GM12878 (cell line): ENCODE measurements at regions not wholly inside any gene's neighbourhood (a gene's known extent, or its start where the extent isn't known, plus 50 kb on each side); places are given as distances from the start of the nearest gene placed in this dataset.

Experiments used
- BCL11A ChIP-seq: IDR thresholded peaks from 2 replicates; pipeline ENCODE4 v1.6.1; 2011; ENCODE audit warnings: low read depth, low read length
- EP300 ChIP-seq, 2 experiments: fragments of 150-350 bp in 1 of 2; IDR thresholded peaks; 2 replicates each; pipeline ENCODE4 v1.6.1; 2011 to 2012; ENCODE audit warnings: low read depth in 2 of 2, low read length in 2 of 2, borderline replicate concordance in 1 of 2, improper control_type of control experiment in 1 of 2, inconsistent platforms in 1 of 2; ENCODE audit not compliant: control insufficient read depth in 1 of 2
- ESRRA ChIP-seq: IDR thresholded peaks from 2 replicates; pipeline ENCODE4 v1.6.1; 2012; ENCODE audit warnings: mild to moderate bottlenecking, low read length, improper control_type of control experiment
- EZH2 ChIP-seq: IDR thresholded peaks from 2 replicates; pipeline ENCODE4 v1.6.1; 2012; ENCODE audit warnings: low read depth, mild to moderate bottlenecking, control low read depth, inconsistent platforms, low read length, borderline replicate concordance; ENCODE audit not compliant: control insufficient read depth
- PBX3 ChIP-seq: IDR thresholded peaks from 2 replicates; pipeline ENCODE4 v1.6.1; 2011; ENCODE audit warnings: mild to moderate bottlenecking, low read depth, low read length, moderate library complexity; ENCODE audit not compliant: insufficient replicate concordance
- POLR2A ChIP-seq: IDR thresholded peaks from 2 replicates; pipeline ENCODE4 v1.6.1; 2011; ENCODE audit warnings: low read depth, mild to moderate bottlenecking, low read length
- RB1 ChIP-seq: fragments of 450-650 bp; formaldehyde crosslinking; IDR thresholded peaks from 2 replicates; pipeline ENCODE4 v1.6.1; 2017; ENCODE audit warnings: mild to moderate bottlenecking, borderline replicate concordance

- no peak for TF ChIP-seq EP300 (IDR thresholded peaks at IDR 0.05; ENCODE audit: borderline replicate concordance in 1 of 2, control insufficient read depth in 1 of 2, low read depth in 2 of 2, low read length in 2 of 2)
- TF ChIP-seq BCL11A, result no peak
- no peak for TF ChIP-seq PBX3
- no peak for TF ChIP-seq EZH2
- TF ChIP-seq RB1, result no peak
- no peak for TF ChIP-seq POLR2A
- no peak for TF ChIP-seq ESRRA
Observed at GRCh38 chr16:5523829-5524228, 426.2 kb upstream of the EEF2KMT start.
